ENCODE measurements at regions not wholly inside any gene's neighbourhood (a gene's known extent, or its start where the extent isn't known, plus 50 kb on each side); places are given as distances from the start of the nearest gene placed in this dataset.

- intact Hi-C loops (cut with micrococcal nuclease) = no loop called here
Observed at GRCh38 chr16:66266436-66267291, 99.8 kb upstream of the CDH5 start.

GRCh38 chr16:66265556-66266141, 100.8 kb upstream of the CDH5 start:
- intact Hi-C loops (cut with micrococcal nuclease) = no loop called here

GRCh38 chr16:66265048-66265415, 101.5 kb upstream of the CDH5 start:
- intact Hi-C loops (cut with micrococcal nuclease) = no loop called here

GRCh38 chr16:66264311-66265047, 102.0 kb upstream of the CDH5 start:
- intact Hi-C loops (cut with micrococcal nuclease) = no loop called here

- intact Hi-C loops (cut with micrococcal nuclease) = no loop called here
Observed at GRCh38 chr16:66263973-66264310, 102.5 kb upstream of the CDH5 start.

GRCh38 chr16:66263168-66263972, 103.1 kb upstream of the CDH5 start:
- intact Hi-C loops (cut with micrococcal nuclease) = no loop called here

GRCh38 chr16:66262253-66263167, 104.0 kb upstream of the CDH5 start:
- intact Hi-C loops (cut with micrococcal nuclease) = no loop called here

- intact Hi-C loops (cut with micrococcal nuclease) = no loop called here
Observed at GRCh38 chr16:66261826-66262225, 104.7 kb upstream of the CDH5 start.

- intact Hi-C loops (cut with micrococcal nuclease) = no loop called here
Observed at GRCh38 chr16:66260522-66261254, 105.8 kb upstream of the CDH5 start.

GRCh38 chr16:66258916-66259845, 107.3 kb upstream of the CDH5 start:
- intact Hi-C loops (cut with micrococcal nuclease) = no loop called here

- intact Hi-C loops (cut with micrococcal nuclease) = no loop called here
Observed at GRCh38 chr16:66256919-66257318, 109.6 kb upstream of the CDH5 start.

GRCh38 chr16:66255647-66256046, 110.8 kb upstream of the CDH5 start:
- intact Hi-C loops (cut with micrococcal nuclease) = no loop called here

- intact Hi-C loops (cut with micrococcal nuclease) = no loop called here
Observed at GRCh38 chr16:66254751-66255150, 111.7 kb upstream of the CDH5 start.

GRCh38 chr16:66254106-66254505, 112.4 kb upstream of the CDH5 start:
- intact Hi-C loops (cut with micrococcal nuclease) = no loop called here

GRCh38 chr16:66251476-66252160, 114.9 kb upstream of the CDH5 start:
- intact Hi-C loops (cut with micrococcal nuclease) = no loop called here

- intact Hi-C loops (cut with micrococcal nuclease) = no loop called here
Observed at GRCh38 chr16:66250686-66251431, 115.6 kb upstream of the CDH5 start.
